ENCODE measurements at regions not wholly inside any gene's neighbourhood (a gene's known extent, or its start where the extent isn't known, plus 50 kb on each side); places are given as distances from the start of the nearest gene placed in this dataset.

GRCh38 chr16:52386694-52387093, 160.2 kb downstream of the TOX3 start:
- peaks cover 8 to 22% (median 14%) of the 10 kb centered on the region in 3 donors for H3K9me3 Mint-ChIP-seq
- DNase-seq (no peak), ATAC-seq (replicated peaks in 1 of 4) (no peak)
- Histone ChIP-seq H3K27ac (ENCODE audit: low read length) (no peak overlapping the region), H3K9me3 (no peaks in the 10 kb centered on the region), H3K36me3 (ENCODE audit: control insufficient read depth in 2 of 2, extremely low read depth in 1 of 2, insufficient read depth in 1 of 2, low read length in 1 of 2) (no peaks in the 10 kb centered on the region), H3K4me1 (ENCODE audit: control insufficient read depth in 1 of 2, extremely low read depth in 1 of 2, insufficient read depth in 2 of 2, low read length in 2 of 2) (no peaks in the 10 kb centered on the region), H3K27me3 (replicated peaks in 1 of 2; ENCODE audit: control insufficient read depth in 2 of 2, extremely low read depth in 1 of 2, insufficient read depth in 2 of 2, low read length in 1 of 2) (peaks cover 0 to 1% of the 10 kb centered on the region in 2 experiments), H3K4me3 (ENCODE audit: control insufficient read depth in 1 of 2, extremely low read depth in 1 of 2, low read length in 1 of 2) (no peak overlapping the region)
- no CpG with 5 or more reads among the region's 3 CpGs for WGBS (ENCODE audit: insufficient coverage)
- H3K36me3 Mint-ChIP-seq: no peaks in the 10 kb centered on the region
- no peaks in the 10 kb centered on the region for H3K27me3 Mint-ChIP-seq
- H3K4me3 Mint-ChIP-seq: no peak overlapping the region
- H3K4me1 Mint-ChIP-seq: no peaks in the 10 kb centered on the region
- no peak overlapping the region for H3K27ac Mint-ChIP-seq
- CTCF ChIA-PET: no interaction called here
- POLR2A ChIA-PET: no interaction called here

GRCh38 chr16:52384378-52384777, 162.6 kb downstream of the TOX3 start:
- Mint-ChIP-seq H3K9me3 (peaks cover 2 to 14% (median 11%) of the 10 kb centered on the region in 3 donors), H3K27me3 (no peaks in the 10 kb centered on the region), H3K27ac (no peak overlapping the region), H3K4me3 (no peak overlapping the region), H3K36me3 (no peaks in the 10 kb centered on the region), H3K4me1 (no peaks in the 10 kb centered on the region)
- CTCF ChIA-PET: no interaction called here
- ATAC-seq (replicated peaks in 1 of 4) (no peak), DNase-seq (no peak)
- no peaks in the 10 kb centered on the region for H3K36me3 ChIP-seq (ENCODE audit: control insufficient read depth in 2 of 2, extremely low read depth in 1 of 2, insufficient read depth in 1 of 2, low read length in 1 of 2)
- WGBS (ENCODE audit: insufficient coverage): 100% methylated on average over 1 of the region's 2 CpGs
- POLR2A ChIA-PET: no interaction called here
- no peaks in the 10 kb centered on the region for H3K27me3 ChIP-seq (replicated peaks in 1 of 2; ENCODE audit: control insufficient read depth in 2 of 2, extremely low read depth in 1 of 2, insufficient read depth in 2 of 2, low read length in 1 of 2)
- H3K4me1 ChIP-seq (ENCODE audit: control insufficient read depth in 1 of 2, extremely low read depth in 1 of 2, insufficient read depth in 2 of 2, low read length in 2 of 2): no peaks in the 10 kb centered on the region
- H3K4me3 ChIP-seq (ENCODE audit: control insufficient read depth in 1 of 2, extremely low read depth in 1 of 2, low read length in 1 of 2): no peak overlapping the region
- H3K9me3 ChIP-seq: no peaks in the 10 kb centered on the region
- no peak overlapping the region for H3K27ac ChIP-seq (ENCODE audit: low read length)

GRCh38 chr16:52383640-52384292, 163.2 kb downstream of the TOX3 start:
- Mint-ChIP-seq H3K27me3 (no peaks in the 10 kb centered on the region), H3K4me3 (no peak overlapping the region), H3K4me1 (no peaks in the 10 kb centered on the region), H3K27ac (no peak overlapping the region), H3K9me3 (peaks cover 0 to 11% (median 10%) of the 10 kb centered on the region in 3 donors), H3K36me3 (no peaks in the 10 kb centered on the region)
- H3K4me3 ChIP-seq (ENCODE audit: control insufficient read depth in 1 of 2, extremely low read depth in 1 of 2, low read length in 1 of 2): no peak overlapping the region
- no peak for ATAC-seq (replicated peaks in 1 of 4)
- no peak for DNase-seq
- H3K36me3 ChIP-seq (ENCODE audit: control insufficient read depth in 2 of 2, extremely low read depth in 1 of 2, insufficient read depth in 1 of 2, low read length in 1 of 2): no peaks in the 10 kb centered on the region
- ChIA-PET CTCF (no interaction called here), POLR2A (no interaction called here)
- H3K9me3 ChIP-seq: no peaks in the 10 kb centered on the region
- WGBS (ENCODE audit: insufficient coverage): 23% methylated on average over 1 of the region's 3 CpGs
- no peaks in the 10 kb centered on the region for H3K4me1 ChIP-seq (ENCODE audit: control insufficient read depth in 1 of 2, extremely low read depth in 1 of 2, insufficient read depth in 2 of 2, low read length in 2 of 2)
- H3K27me3 ChIP-seq (replicated peaks in 1 of 2; ENCODE audit: control insufficient read depth in 2 of 2, extremely low read depth in 1 of 2, insufficient read depth in 2 of 2, low read length in 1 of 2): no peaks in the 10 kb centered on the region
- H3K27ac ChIP-seq (ENCODE audit: low read length): no peak overlapping the region

DNA sequence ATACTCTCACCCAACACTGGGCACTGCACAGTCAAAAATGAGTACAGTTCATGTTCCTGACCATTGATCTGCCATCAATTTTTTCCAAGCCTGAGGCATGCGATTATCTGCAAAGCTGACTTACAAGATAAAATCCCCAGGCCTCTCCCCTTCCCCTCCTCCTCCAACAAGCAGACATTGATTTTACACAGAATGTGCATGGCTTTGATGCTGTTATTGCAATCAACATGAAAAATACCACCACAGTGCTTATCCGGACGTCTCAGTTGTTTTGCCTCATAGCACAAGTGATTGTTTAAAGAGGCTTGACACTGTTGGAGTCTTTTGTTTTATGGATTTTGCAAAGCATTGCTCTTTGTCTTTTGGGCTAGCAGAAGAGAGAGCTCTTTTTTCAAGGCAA, 163.8 kb downstream of the TOX3 start:
- Histone ChIP-seq H3K4me3 (ENCODE audit: control insufficient read depth in 1 of 2, extremely low read depth in 1 of 2, low read length in 1 of 2) (no peak overlapping the region), H3K27me3 (replicated peaks in 1 of 2; ENCODE audit: control insufficient read depth in 2 of 2, extremely low read depth in 1 of 2, insufficient read depth in 2 of 2, low read length in 1 of 2) (no peaks in the 10 kb centered on the region), H3K4me1 (ENCODE audit: control insufficient read depth in 1 of 2, extremely low read depth in 1 of 2, insufficient read depth in 2 of 2, low read length in 2 of 2) (no peaks in the 10 kb centered on the region), H3K9me3 (no peaks in the 10 kb centered on the region), H3K36me3 (ENCODE audit: control insufficient read depth in 2 of 2, extremely low read depth in 1 of 2, insufficient read depth in 1 of 2, low read length in 1 of 2) (no peaks in the 10 kb centered on the region), H3K27ac (ENCODE audit: low read length) (no peak overlapping the region)
- Mint-ChIP-seq H3K4me1 (no peaks in the 10 kb centered on the region), H3K9me3 (peaks cover 0 to 11% (median 6%) of the 10 kb centered on the region in 3 donors), H3K27me3 (no peaks in the 10 kb centered on the region), H3K4me3 (no peak overlapping the region), H3K27ac (no peak overlapping the region), H3K36me3 (no peaks in the 10 kb centered on the region)
- POLR2A ChIA-PET: no interaction called here
- ATAC-seq (replicated peaks in 1 of 4): no peak
- CTCF ChIA-PET: no interaction called here
- 100% methylated on average over 1 of the region's 3 CpGs for WGBS (ENCODE audit: insufficient coverage)
- DNase-seq: no peak

GRCh38 chr16:52379551-52379950, 167.4 kb downstream of the TOX3 start:
- Histone ChIP-seq H3K36me3 (ENCODE audit: control insufficient read depth in 2 of 2, extremely low read depth in 1 of 2, insufficient read depth in 1 of 2, low read length in 1 of 2) (no peaks in the 10 kb centered on the region), H3K4me3 (ENCODE audit: control insufficient read depth in 1 of 2, extremely low read depth in 1 of 2, low read length in 1 of 2) (no peak overlapping the region), H3K9me3 (no peaks in the 10 kb centered on the region), H3K27me3 (replicated peaks in 1 of 2; ENCODE audit: control insufficient read depth in 2 of 2, extremely low read depth in 1 of 2, insufficient read depth in 2 of 2, low read length in 1 of 2) (no peaks in the 10 kb centered on the region), H3K4me1 (ENCODE audit: control insufficient read depth in 1 of 2, extremely low read depth in 1 of 2, insufficient read depth in 2 of 2, low read length in 2 of 2) (no peaks in the 10 kb centered on the region), H3K27ac (ENCODE audit: low read length) (no peak overlapping the region)
- no peak for ATAC-seq (replicated peaks in 1 of 4)
- Mint-ChIP-seq H3K9me3 (peaks cover 0 to 19% (median 2%) of the 10 kb centered on the region in 3 donors), H3K4me1 (no peaks in the 10 kb centered on the region), H3K27me3 (no peaks in the 10 kb centered on the region), H3K27ac (no peak overlapping the region), H3K36me3 (no peaks in the 10 kb centered on the region), H3K4me3 (no peak overlapping the region)
- ChIA-PET POLR2A (interaction anchor here in 1 of 2 donors (0.6 kb wide), 1 partner anchor 23 kb away, joined by 3 read pairs; no protein-coding TSS in a partner anchor), CTCF (no interaction called here)
- 90% methylated on average over 1 of the region's 1 CpG for WGBS (ENCODE audit: insufficient coverage)
- DNase-seq: no peak

GRCh38 chr16:52376676-52377280, 170.2 kb downstream of the TOX3 start:
- ATAC-seq (replicated peaks in 1 of 4): no peak
- peaks cover 0 to 8% (median 8%) of the 10 kb centered on the region in 3 donors for H3K9me3 Mint-ChIP-seq
- 80% methylated on average over 3 of the region's 9 CpGs for WGBS (ENCODE audit: insufficient coverage)

More at GRCh38 chr16:52376676-52377280, 170.2 kb downstream of the TOX3 start:
- Histone ChIP-seq H3K27me3 (replicated peaks in 1 of 2; ENCODE audit: control insufficient read depth in 2 of 2, extremely low read depth in 1 of 2, insufficient read depth in 2 of 2, low read length in 1 of 2) (no peaks in the 10 kb centered on the region), H3K36me3 (ENCODE audit: control insufficient read depth in 2 of 2, extremely low read depth in 1 of 2, insufficient read depth in 1 of 2, low read length in 1 of 2) (no peaks in the 10 kb centered on the region), H3K4me3 (ENCODE audit: control insufficient read depth in 1 of 2, extremely low read depth in 1 of 2, low read length in 1 of 2) (no peak overlapping the region), H3K27ac (ENCODE audit: low read length) (no peak overlapping the region), H3K9me3 (no peaks in the 10 kb centered on the region), H3K4me1 (ENCODE audit: control insufficient read depth in 1 of 2, extremely low read depth in 1 of 2, insufficient read depth in 2 of 2, low read length in 2 of 2) (no peaks in the 10 kb centered on the region)
- no peaks in the 10 kb centered on the region for H3K36me3 Mint-ChIP-seq
- POLR2A ChIA-PET: no interaction called here
- H3K27me3 Mint-ChIP-seq: no peaks in the 10 kb centered on the region
- no peak for DNase-seq
- no peak overlapping the region for H3K27ac Mint-ChIP-seq
- H3K4me3 Mint-ChIP-seq: no peak overlapping the region
- no peaks in the 10 kb centered on the region for H3K4me1 Mint-ChIP-seq
- CTCF ChIA-PET: no interaction called here
